Mesenchymal stem cell (in vitro differentiated cells and primary cell): ENCODE measurements at regions not wholly inside any gene's neighbourhood (a gene's known extent, or its start where the extent isn't known, plus 50 kb on each side); places are given as distances from the start of the nearest gene placed in this dataset.

Source experiments
- DNase-seq: peaks from one replicate; pipeline ENCODE4 v3.0.0-alpha.2; 2013
- H2AFZ ChIP-seq: one replicate; pipeline ENCODE4 v1.6.1; 2013; ENCODE audit warnings: low read depth, mild to moderate bottlenecking, control low read depth, inconsistent platforms, low read length, moderate library complexity
- H2AK5ac ChIP-seq: 2 replicates; pipeline ENCODE4 v1.6.1; 2013; ENCODE audit warnings: low read length, moderate library complexity, mild to moderate bottlenecking, inconsistent platforms; ENCODE audit not compliant: severe bottlenecking
- H2BK120ac ChIP-seq: one replicate; pipeline ENCODE4 v1.6.1; 2013; ENCODE audit warnings: low read depth, mild to moderate bottlenecking, inconsistent platforms, low read length, moderate library complexity
- H2BK12ac ChIP-seq, 2 experiments: one replicate each; pipeline ENCODE4 v1.6.1; 2013; ENCODE audit warnings: inconsistent platforms in 2 of 2, low read length in 2 of 2, mild to moderate bottlenecking in 2 of 2, moderate library complexity in 2 of 2, control low read depth in 1 of 2
- H2BK15ac ChIP-seq: one replicate; pipeline ENCODE4 v1.6.1; 2013; ENCODE audit warnings: mild to moderate bottlenecking, low read depth, inconsistent platforms; ENCODE audit not compliant: poor library complexity, severe bottlenecking
- H2BK5ac ChIP-seq: 2 replicates; pipeline ENCODE4 v1.6.1; 2013; ENCODE audit warnings: low read depth, mild to moderate bottlenecking, low read length, control low read depth, inconsistent platforms; ENCODE audit not compliant: poor library complexity, severe bottlenecking
- H3K14ac ChIP-seq, 2 experiments: one replicate each; pipeline ENCODE4 v1.6.1; 2013; ENCODE audit warnings: inconsistent platforms in 2 of 2, low read length in 2 of 2, control low read depth in 1 of 2, mild to moderate bottlenecking in 1 of 2, moderate library complexity in 1 of 2
- H3K18ac ChIP-seq, 2 experiments: one replicate each; pipeline ENCODE4 v1.6.1; 2013; ENCODE audit warnings: inconsistent platforms in 2 of 2, low read length in 2 of 2, control low read depth in 1 of 2, low read depth in 1 of 2, mild to moderate bottlenecking in 1 of 2
- H3K23ac ChIP-seq, 2 experiments: one replicate each; pipeline ENCODE4 v1.6.1; 2013; ENCODE audit warnings: inconsistent platforms in 2 of 2, low read length in 2 of 2, mild to moderate bottlenecking in 2 of 2, moderate library complexity in 2 of 2, control low read depth in 1 of 2
- H3K27ac ChIP-seq: 2 replicates; pipeline ENCODE4 v1.5.1; 2013; ENCODE audit warnings: mild to moderate bottlenecking, moderate library complexity, low read length, control low read depth, inconsistent platforms; ENCODE audit not compliant: poor library complexity, severe bottlenecking
- H3K27me3 ChIP-seq, 2 experiments: 2 replicates each; pipeline versions ENCODE4 v1.6.1 to v1.7.0; 2013; ENCODE audit warnings: low read length in 2 of 2, mild to moderate bottlenecking in 2 of 2, moderate library complexity in 2 of 2, control low read depth in 1 of 2, inconsistent platforms in 1 of 2; ENCODE audit not compliant: control insufficient read depth in 1 of 2, insufficient read depth in 1 of 2
- H3K36me3 ChIP-seq, 2 experiments: 2 replicates each; pipeline versions ENCODE4 v1.6.1 to v1.7.0; 2013; ENCODE audit warnings: low read length in 2 of 2, control low read depth in 1 of 2, inconsistent platforms in 1 of 2, low read depth in 1 of 2, mild to moderate bottlenecking in 1 of 2; ENCODE audit not compliant: insufficient read depth in 2 of 2, control insufficient read depth in 1 of 2
- H3K4ac ChIP-seq, 2 experiments: one replicate each; pipeline ENCODE4 v1.6.1; 2013; ENCODE audit warnings: inconsistent platforms in 2 of 2, low read length in 2 of 2, mild to moderate bottlenecking in 2 of 2, moderate library complexity in 2 of 2, control low read depth in 1 of 2, low read depth in 1 of 2
- H3K4me1 ChIP-seq: 2 replicates; pipeline ENCODE4 v1.6.1; 2013; ENCODE audit warnings: low read depth, low read length, control low read depth; ENCODE audit not compliant: control insufficient read depth, insufficient read depth
- H3K4me2 ChIP-seq: 2 replicates; pipeline ENCODE4 v1.6.1; 2013; ENCODE audit warnings: low read length, mild to moderate bottlenecking, inconsistent platforms; ENCODE audit not compliant: poor library complexity, severe bottlenecking
- H3K4me3 ChIP-seq, 2 experiments: 2 replicates each; pipeline versions ENCODE4 v1.5.1 to v1.7.0; 2013; ENCODE audit warnings: low read length in 2 of 2, mild to moderate bottlenecking in 2 of 2, control low read depth in 1 of 2, low read depth in 1 of 2; ENCODE audit not compliant: insufficient read depth in 1 of 2
- H3K79me1 ChIP-seq: replicated peaks from 2 replicates; pipeline ENCODE4 v1.6.1; 2013; ENCODE audit warnings: mild to moderate bottlenecking, control low read depth, low read length, inconsistent platforms; ENCODE audit not compliant: poor library complexity, severe bottlenecking
- H3K9ac ChIP-seq: 2 replicates; pipeline ENCODE4 v1.7.0; 2013; ENCODE audit warnings: mild to moderate bottlenecking, low read length, moderate library complexity
- H3K9me3 ChIP-seq: 2 replicates; pipeline ENCODE4 v1.7.0; 2013; ENCODE audit warnings: mild to moderate bottlenecking, low read length; ENCODE audit not compliant: control insufficient read depth
- H4K8ac ChIP-seq: one replicate; pipeline ENCODE4 v1.6.1; 2013; ENCODE audit warnings: inconsistent platforms, mild to moderate bottlenecking, low read length, moderate library complexity
- H4K91ac ChIP-seq: one replicate; pipeline ENCODE4 v1.6.1; 2013; ENCODE audit warnings: mild to moderate bottlenecking, low read length, inconsistent platforms
- WGBS: methylation state at CpG from one replicate; pipeline ENCODE4 v1.1.7; 2013; ENCODE audit warnings: mixed read lengths; 5-methylcytosine and 5-hydroxymethylcytosine counted together

DNA sequence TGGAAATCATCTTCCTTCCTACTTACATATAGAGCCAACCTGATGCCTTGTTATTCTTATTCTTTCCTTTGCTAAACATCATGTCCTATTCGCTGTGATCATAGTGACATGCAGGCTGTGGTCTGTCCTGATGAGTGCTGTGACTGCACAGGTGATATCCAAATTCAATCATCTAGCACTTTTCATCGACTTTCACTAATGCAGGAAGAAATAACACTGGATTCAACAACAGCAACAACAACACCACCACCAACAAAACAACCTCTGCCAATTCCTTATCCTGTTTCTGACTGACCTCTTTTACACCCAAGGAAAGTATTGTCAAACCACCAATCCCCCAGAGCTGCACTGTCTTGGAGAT lies 203.2 kb upstream of the PHYHIPL start:
- H3K9me3 ChIP-seq, result no peaks in the 10 kb centered on the region
- no peak overlapping the region for H2BK120ac ChIP-seq
- H2BK12ac ChIP-seq, result no peak overlapping the region
- H3K79me1 ChIP-seq, result no peaks in the 10 kb centered on the region
- H3K4me2 ChIP-seq, result no peak overlapping the region
- H2AK5ac ChIP-seq, result no peak overlapping the region
- no peaks in the 10 kb centered on the region for H3K36me3 ChIP-seq
- H2BK15ac ChIP-seq, result no peak overlapping the region
- H3K9ac ChIP-seq, result no peak overlapping the region
- no peak overlapping the region for H3K27ac ChIP-seq
- H3K14ac ChIP-seq, result no peak overlapping the region
- no peak overlapping the region for H3K4ac ChIP-seq
- peaks cover 0 to 9% of the 10 kb centered on the region in 2 experiments for H3K27me3 ChIP-seq
- no peak overlapping the region for H2AFZ ChIP-seq
- no peaks in the 10 kb centered on the region for H3K4me1 ChIP-seq
- H4K8ac ChIP-seq, result no peak overlapping the region
- 71% methylated on average over 2 of the region's 2 CpGs for WGBS
- H2BK5ac ChIP-seq, result no peak overlapping the region
- no peak overlapping the region for H3K4me3 ChIP-seq
- DNase-seq, result no peak
- no peak overlapping the region for H4K91ac ChIP-seq
- no peak overlapping the region for H3K23ac ChIP-seq
- no peak overlapping the region for H3K18ac ChIP-seq

GRCh38 chr10:58976254-58976653 lies 200.2 kb upstream of the PHYHIPL start:
- no peak overlapping the region for H3K9ac ChIP-seq

GRCh38 chr10:58979711-58980110 lies 196.7 kb upstream of the PHYHIPL start:
- H2BK12ac ChIP-seq, result no peak overlapping the region
- no peaks in the 10 kb centered on the region for H3K4me1 ChIP-seq
- no peak overlapping the region for H3K23ac ChIP-seq
- H3K4ac ChIP-seq, result no peak overlapping the region
- H2AFZ ChIP-seq, result no peak overlapping the region
- H2BK15ac ChIP-seq, result no peak overlapping the region
- H3K9ac ChIP-seq, result no peak overlapping the region
- H3K4me3 ChIP-seq, result no peak overlapping the region
- H3K14ac ChIP-seq, result no peak overlapping the region
- 94% methylated on average over 2 of the region's 3 CpGs for WGBS
- DNase-seq, result no peak
- no peak overlapping the region for H4K91ac ChIP-seq
- H3K79me1 ChIP-seq, result no peaks in the 10 kb centered on the region
- H2AK5ac ChIP-seq, result no peak overlapping the region
- no peak overlapping the region for H2BK5ac ChIP-seq
- no peak overlapping the region for H4K8ac ChIP-seq
- H3K18ac ChIP-seq, result no peak overlapping the region
- no peak overlapping the region for H3K27ac ChIP-seq
- no peaks in the 10 kb centered on the region for H3K27me3 ChIP-seq
- no peaks in the 10 kb centered on the region for H3K36me3 ChIP-seq
- no peaks in the 10 kb centered on the region for H3K9me3 ChIP-seq
- H2BK120ac ChIP-seq, result no peak overlapping the region
- no peak overlapping the region for H3K4me2 ChIP-seq

More at GRCh38 chr10:58976254-58976653, 200.2 kb upstream of the PHYHIPL start:
- Histone ChIP-seq H2AFZ (no peak overlapping the region), H2BK120ac (no peak overlapping the region), H3K9me3 (no peaks in the 10 kb centered on the region), H3K23ac (no peak overlapping the region), H4K91ac (no peak overlapping the region), H3K4me2 (no peak overlapping the region), H3K18ac (no peak overlapping the region), H2BK5ac (no peak overlapping the region), H3K79me1 (no peaks in the 10 kb centered on the region), H2BK15ac (no peak overlapping the region), H3K27ac (no peak overlapping the region), H3K36me3 (no peaks in the 10 kb centered on the region), H3K4ac (no peak overlapping the region), H3K27me3 (no peaks in the 10 kb centered on the region), H3K14ac (no peak overlapping the region), H3K4me1 (no peaks in the 10 kb centered on the region), H3K4me3 (no peak overlapping the region), H2AK5ac (no peak overlapping the region), H2BK12ac (no peak overlapping the region), H4K8ac (no peak overlapping the region)
- DNase-seq, result no peak
- WGBS, result 85% methylated on average over 1 of the region's 1 CpG

GRCh38 chr10:58980826-58981415 lies 195.5 kb upstream of the PHYHIPL start:
- Histone ChIP-seq H3K23ac (no peak overlapping the region), H2BK15ac (no peak overlapping the region), H2AFZ (no peak overlapping the region), H2BK12ac (no peak overlapping the region), H2BK120ac (no peak overlapping the region), H3K18ac (no peak overlapping the region), H3K9me3 (no peaks in the 10 kb centered on the region), H3K14ac (no peak overlapping the region), H3K4ac (no peak overlapping the region), H3K36me3 (no peaks in the 10 kb centered on the region), H4K8ac (no peak overlapping the region), H3K4me3 (no peak overlapping the region), H3K27me3 (no peaks in the 10 kb centered on the region), H2BK5ac (no peak overlapping the region), H3K4me1 (no peaks in the 10 kb centered on the region), H3K27ac (no peak overlapping the region), H3K9ac (no peak overlapping the region), H4K91ac (no peak overlapping the region), H3K4me2 (no peak overlapping the region), H3K79me1 (no peaks in the 10 kb centered on the region), H2AK5ac (no peak overlapping the region)
- DNase-seq, result no peak
- WGBS, result 90% methylated on average over 5 of the region's 6 CpGs
